K562 (cell line): ENCODE measurements at regions not wholly inside any gene's neighbourhood (a gene's known extent, or its start where the extent isn't known, plus 50 kb on each side); places are given as distances from the start of the nearest gene placed in this dataset.
A peak's percentile ranks its signal among the peaks of the same experiment; 100 is the strongest.

ENCODE experiments used
- HCFC1 ChIP-seq: IDR thresholded peaks from 2 replicates; pipeline ENCODE4 v1.6.1; 2012; ENCODE audit warnings: low read depth, low read length, improper control_type of control experiment
- JUNB ChIP-seq: fragments of 450-650 bp; formaldehyde crosslinking; conservative IDR thresholded peaks from 2 replicates; pipeline ENCODE4 v1.4.0; 2020; ENCODE audit warnings: mild to moderate bottlenecking
- L3MBTL2 ChIP-seq: fragments of 450-650 bp; IDR thresholded peaks from 2 replicates; pipeline ENCODE4 v1.6.1; 2016; ENCODE audit warnings: mild to moderate bottlenecking, moderate library complexity
- NFRKB ChIP-seq: fragments of 450-650 bp; IDR thresholded peaks from 2 replicates; pipeline ENCODE4 v1.6.1; 2016; ENCODE audit warnings: low read depth
- NR2C2 ChIP-seq, 2 experiments: fragments of 200-800 bp in 1 of 2; sonication (Bioruptor generic) in 1 of 2; sonication (generic) in 1 of 2; formaldehyde crosslinking in 1 of 2; IDR thresholded peaks; 2 replicates each; pipeline versions ENCODE4 v1.6.1 to v1.8.0; 2016 to 2022; ENCODE audit warnings: mild to moderate bottlenecking in 1 of 2, missing compliant biosample characterization in 1 of 2, missing genetic modification characterization in 1 of 2, missing genetic modification reagents in 1 of 2
- PHF20 ChIP-seq: fragments of 450-650 bp; IDR thresholded peaks from 2 replicates; pipeline ENCODE4 v1.6.1; 2018; ENCODE audit not compliant: partially characterized antibody
- SMARCA4 ChIP-seq: fragments of 450-650 bp; IDR thresholded peaks from 2 replicates; pipeline ENCODE4 v1.6.1; 2016
- SMARCE1 ChIP-seq: fragments of 450-650 bp; IDR thresholded peaks from 2 replicates; pipeline ENCODE4 v1.7.1; 2016; ENCODE audit warnings: mild to moderate bottlenecking
- SRF ChIP-seq, 2 experiments: fragments of 250-450, 450-650 bp in 1 of 2; sonication (Bioruptor Pico) in 1 of 2; sonication (generic) in 1 of 2; formaldehyde crosslinking; IDR thresholded peaks; 2 replicates each; pipeline versions ENCODE4 v1.5.0 to v1.5.1; 2020 to 2022; ENCODE audit warnings: mild to moderate bottlenecking in 1 of 2, missing genetic modification reagents in 1 of 2
- ZBED1 ChIP-seq: IDR thresholded peaks from 2 replicates; pipeline ENCODE4 v1.6.1; 2014
- TF ChIP-seq, protein P1 (sequence below): fragments of 450-650 bp; IDR thresholded peaks from 2 replicates; pipeline ENCODE4 v1.6.1; 2017; ENCODE audit warnings: antibody characterized with exemption, mild to moderate bottlenecking
- TF ChIP-seq, protein P2 (sequence below), 2 experiments: fragments of 450-650 bp in 1 of 2; sonication (generic) in 1 of 2; formaldehyde crosslinking in 1 of 2; IDR thresholded peaks; 2 replicates each; pipeline versions ENCODE4 v1.7.1 to v1.9.0; 2016 to 2022; ENCODE audit warnings: inconsistent platforms in 1 of 2, mild to moderate bottlenecking in 1 of 2, missing genetic modification reagents in 1 of 2
- TF ChIP-seq, protein P3 (sequence below): sonication (generic); formaldehyde crosslinking; IDR thresholded peaks from 2 replicates; pipeline ENCODE4 v1.9.0; 2022; ENCODE audit warnings: mild to moderate bottlenecking, missing genetic modification reagents

DNA sequence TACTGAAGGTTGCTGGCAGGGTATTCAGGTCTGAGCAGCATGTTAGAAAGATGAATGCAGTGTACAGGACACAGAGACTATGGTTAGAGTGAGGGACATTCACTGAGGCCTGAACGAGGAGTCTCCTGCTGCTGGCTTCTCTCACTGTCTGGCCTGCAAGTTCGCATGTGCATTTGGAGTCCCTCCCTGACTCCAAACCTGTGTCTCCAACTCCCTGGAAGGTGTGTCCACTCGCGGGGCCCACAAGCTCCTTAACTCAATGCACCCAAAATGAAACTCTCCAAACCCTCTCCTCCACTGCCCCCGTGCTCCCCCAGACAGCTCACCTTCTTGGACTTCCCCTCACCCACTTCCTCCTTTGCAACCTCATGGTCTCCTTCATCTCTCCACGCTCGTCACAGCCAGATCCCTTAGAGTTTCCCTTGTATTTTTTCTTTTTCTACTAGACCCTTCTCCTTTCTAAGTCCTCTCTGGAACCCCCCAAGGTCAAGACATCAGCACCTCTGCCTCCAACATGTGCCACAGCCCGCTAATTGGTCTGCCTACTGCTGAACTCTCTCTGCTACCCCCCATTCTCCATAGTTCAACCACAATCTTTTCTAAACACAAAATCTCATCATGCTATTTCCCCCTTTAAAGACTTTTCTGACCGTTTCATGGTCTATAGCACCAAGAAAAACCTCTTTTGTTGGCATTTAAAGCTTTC, 58.3 kb downstream of the HES1 start (continued):
- TF ChIP-seq, protein P1, sequence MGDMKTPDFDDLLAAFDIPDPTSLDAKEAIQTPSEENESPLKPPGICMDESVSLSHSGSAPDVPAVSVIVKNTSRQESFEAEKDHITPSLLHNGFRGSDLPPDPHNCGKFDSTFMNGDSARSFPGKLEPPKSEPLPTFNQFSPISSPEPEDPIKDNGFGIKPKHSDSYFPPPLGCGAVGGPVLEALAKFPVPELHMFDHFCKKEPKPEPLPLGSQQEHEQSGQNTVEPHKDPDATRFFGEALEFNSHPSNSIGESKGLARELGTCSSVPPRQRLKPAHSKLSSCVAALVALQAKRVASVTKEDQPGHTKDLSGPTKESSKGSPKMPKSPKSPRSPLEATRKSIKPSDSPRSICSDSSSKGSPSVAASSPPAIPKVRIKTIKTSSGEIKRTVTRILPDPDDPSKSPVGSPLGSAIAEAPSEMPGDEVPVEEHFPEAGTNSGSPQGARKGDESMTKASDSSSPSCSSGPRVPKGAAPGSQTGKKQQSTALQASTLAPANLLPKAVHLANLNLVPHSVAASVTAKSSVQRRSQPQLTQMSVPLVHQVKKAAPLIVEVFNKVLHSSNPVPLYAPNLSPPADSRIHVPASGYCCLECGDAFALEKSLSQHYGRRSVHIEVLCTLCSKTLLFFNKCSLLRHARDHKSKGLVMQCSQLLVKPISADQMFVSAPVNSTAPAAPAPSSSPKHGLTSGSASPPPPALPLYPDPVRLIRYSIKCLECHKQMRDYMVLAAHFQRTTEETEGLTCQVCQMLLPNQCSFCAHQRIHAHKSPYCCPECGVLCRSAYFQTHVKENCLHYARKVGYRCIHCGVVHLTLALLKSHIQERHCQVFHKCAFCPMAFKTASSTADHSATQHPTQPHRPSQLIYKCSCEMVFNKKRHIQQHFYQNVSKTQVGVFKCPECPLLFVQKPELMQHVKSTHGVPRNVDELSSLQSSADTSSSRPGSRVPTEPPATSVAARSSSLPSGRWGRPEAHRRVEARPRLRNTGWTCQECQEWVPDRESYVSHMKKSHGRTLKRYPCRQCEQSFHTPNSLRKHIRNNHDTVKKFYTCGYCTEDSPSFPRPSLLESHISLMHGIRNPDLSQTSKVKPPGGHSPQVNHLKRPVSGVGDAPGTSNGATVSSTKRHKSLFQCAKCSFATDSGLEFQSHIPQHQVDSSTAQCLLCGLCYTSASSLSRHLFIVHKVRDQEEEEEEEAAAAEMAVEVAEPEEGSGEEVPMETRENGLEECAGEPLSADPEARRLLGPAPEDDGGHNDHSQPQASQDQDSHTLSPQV: peak; percentile 55; the same call in 1 of the 2 replicates
- TF ChIP-seq, protein P2, sequence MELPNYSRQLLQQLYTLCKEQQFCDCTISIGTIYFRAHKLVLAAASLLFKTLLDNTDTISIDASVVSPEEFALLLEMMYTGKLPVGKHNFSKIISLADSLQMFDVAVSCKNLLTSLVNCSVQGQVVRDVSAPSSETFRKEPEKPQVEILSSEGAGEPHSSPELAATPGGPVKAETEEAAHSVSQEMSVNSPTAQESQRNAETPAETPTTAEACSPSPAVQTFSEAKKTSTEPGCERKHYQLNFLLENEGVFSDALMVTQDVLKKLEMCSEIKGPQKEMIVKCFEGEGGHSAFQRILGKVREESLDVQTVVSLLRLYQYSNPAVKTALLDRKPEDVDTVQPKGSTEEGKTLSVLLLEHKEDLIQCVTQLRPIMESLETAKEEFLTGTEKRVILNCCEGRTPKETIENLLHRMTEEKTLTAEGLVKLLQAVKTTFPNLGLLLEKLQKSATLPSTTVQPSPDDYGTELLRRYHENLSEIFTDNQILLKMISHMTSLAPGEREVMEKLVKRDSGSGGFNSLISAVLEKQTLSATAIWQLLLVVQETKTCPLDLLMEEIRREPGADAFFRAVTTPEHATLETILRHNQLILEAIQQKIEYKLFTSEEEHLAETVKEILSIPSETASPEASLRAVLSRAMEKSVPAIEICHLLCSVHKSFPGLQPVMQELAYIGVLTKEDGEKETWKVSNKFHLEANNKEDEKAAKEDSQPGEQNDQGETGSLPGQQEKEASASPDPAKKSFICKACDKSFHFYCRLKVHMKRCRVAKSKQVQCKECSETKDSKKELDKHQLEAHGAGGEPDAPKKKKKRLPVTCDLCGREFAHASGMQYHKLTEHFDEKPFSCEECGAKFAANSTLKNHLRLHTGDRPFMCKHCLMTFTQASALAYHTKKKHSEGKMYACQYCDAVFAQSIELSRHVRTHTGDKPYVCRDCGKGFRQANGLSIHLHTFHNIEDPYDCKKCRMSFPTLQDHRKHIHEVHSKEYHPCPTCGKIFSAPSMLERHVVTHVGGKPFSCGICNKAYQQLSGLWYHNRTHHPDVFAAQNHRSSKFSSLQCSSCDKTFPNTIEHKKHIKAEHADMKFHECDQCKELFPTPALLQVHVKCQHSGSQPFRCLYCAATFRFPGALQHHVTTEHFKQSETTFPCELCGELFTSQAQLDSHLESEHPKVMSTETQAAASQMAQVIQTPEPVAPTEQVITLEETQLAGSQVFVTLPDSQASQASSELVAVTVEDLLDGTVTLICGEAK (IDR thresholded peaks at IDR 0.05): peak; percentile 16; the same call in 1 of the 2 replicates
- TF ChIP-seq, protein P2 (CRISPR knock-in tag; IDR thresholded peaks at IDR 0.05): no peak
- TF ChIP-seq, protein P3, sequence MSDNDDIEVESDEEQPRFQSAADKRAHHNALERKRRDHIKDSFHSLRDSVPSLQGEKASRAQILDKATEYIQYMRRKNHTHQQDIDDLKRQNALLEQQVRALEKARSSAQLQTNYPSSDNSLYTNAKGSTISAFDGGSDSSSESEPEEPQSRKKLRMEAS: peak; percentile 61
- TF ChIP-seq NR2C2 (CRISPR knock-in tag; IDR thresholded peaks at IDR 0.05): no peak
- 0 out of 2 replicates have a peak, but pooled peaks have one; percentile 14 for TF ChIP-seq NR2C2 (tag; IDR thresholded peaks at IDR 0.05)
- TF ChIP-seq ZBED1: no peak
- TF ChIP-seq JUNB (CRISPR knock-in tag): no peak
- peak; percentile 35; the same call in 1 of the 2 replicates for TF ChIP-seq SMARCE1
- TF ChIP-seq SRF (CRISPR knock-in tag; IDR thresholded peaks at IDR 0.05): no peak
- peak; percentile 62 for TF ChIP-seq PHF20
- 0 out of 2 replicates have a peak, but pooled peaks have one; percentile 12 for TF ChIP-seq SMARCA4
- no peak for TF ChIP-seq HCFC1
- TF ChIP-seq L3MBTL2: peak; percentile 78
- 0 out of 2 replicates have a peak, but pooled peaks have one; percentile 73 for TF ChIP-seq NFRKB
